RWPE1 (cell line): ENCODE measurements at regions not wholly inside any gene's neighbourhood (a gene's known extent, or its start where the extent isn't known, plus 50 kb on each side); places are given as distances from the start of the nearest gene placed in this dataset.

Experiments used
- CTCF ChIA-PET: fragments of 350-600 bp; sonication (Branson Sonifier 250); formaldehyde crosslinking; extraction: SDS; loops from one replicate; lab custom pipeline; 2021; lab: Yijun Ruan, JAX
- POLR2A ChIA-PET: fragments of 400-600 bp; formaldehyde crosslinking; extraction: SDS; loops from one replicate; lab custom pipeline; 2020; ENCODE audit warnings: antibody characterized with exemption; ENCODE audit not compliant: low non-redundant PET; lab: Yijun Ruan, JAX
- DNase-seq: peaks from one replicate; pipeline ENCODE4 v3.0.0; 2012; ENCODE audit warnings: low spot score
- H3K27ac ChIP-seq: fragments of 450-650 bp; 2 replicates; pipeline ENCODE4 v1.5.1; 2017
- TF ChIP-seq, protein P1 (sequence below): fragments of 450-650 bp; conservative IDR thresholded peaks from 2 replicates; pipeline ENCODE4 v1.5.1; 2017; ENCODE audit warnings: low read depth, mild to moderate bottlenecking

DNA sequence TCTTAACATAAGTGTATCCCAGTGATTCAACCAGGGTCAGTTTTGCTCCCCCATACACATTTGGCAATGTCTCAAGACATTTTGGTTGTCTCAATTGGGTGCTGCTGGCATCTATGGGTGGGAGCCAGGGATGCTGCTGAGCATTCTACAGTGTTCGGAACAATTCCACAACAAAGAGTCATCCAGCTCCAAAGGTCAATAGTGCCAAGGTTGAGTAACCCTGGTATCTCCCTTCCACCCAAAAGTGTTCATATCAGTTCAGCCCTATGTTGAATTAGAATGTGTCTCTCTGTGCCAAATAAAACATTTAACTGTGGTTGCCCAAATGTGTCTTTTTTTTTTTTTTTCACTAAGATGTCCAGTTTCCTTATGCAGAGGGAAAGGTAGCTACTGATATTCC is 129.4 kb upstream of the RAI2 start:
- CTCF ChIA-PET: no interaction called here
- POLR2A ChIA-PET: no interaction called here
- H3K27ac ChIP-seq: no peak overlapping the region
- DNase-seq: no peak
- TF ChIP-seq, protein P1, sequence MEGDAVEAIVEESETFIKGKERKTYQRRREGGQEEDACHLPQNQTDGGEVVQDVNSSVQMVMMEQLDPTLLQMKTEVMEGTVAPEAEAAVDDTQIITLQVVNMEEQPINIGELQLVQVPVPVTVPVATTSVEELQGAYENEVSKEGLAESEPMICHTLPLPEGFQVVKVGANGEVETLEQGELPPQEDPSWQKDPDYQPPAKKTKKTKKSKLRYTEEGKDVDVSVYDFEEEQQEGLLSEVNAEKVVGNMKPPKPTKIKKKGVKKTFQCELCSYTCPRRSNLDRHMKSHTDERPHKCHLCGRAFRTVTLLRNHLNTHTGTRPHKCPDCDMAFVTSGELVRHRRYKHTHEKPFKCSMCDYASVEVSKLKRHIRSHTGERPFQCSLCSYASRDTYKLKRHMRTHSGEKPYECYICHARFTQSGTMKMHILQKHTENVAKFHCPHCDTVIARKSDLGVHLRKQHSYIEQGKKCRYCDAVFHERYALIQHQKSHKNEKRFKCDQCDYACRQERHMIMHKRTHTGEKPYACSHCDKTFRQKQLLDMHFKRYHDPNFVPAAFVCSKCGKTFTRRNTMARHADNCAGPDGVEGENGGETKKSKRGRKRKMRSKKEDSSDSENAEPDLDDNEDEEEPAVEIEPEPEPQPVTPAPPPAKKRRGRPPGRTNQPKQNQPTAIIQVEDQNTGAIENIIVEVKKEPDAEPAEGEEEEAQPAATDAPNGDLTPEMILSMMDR: no peak

DNA sequence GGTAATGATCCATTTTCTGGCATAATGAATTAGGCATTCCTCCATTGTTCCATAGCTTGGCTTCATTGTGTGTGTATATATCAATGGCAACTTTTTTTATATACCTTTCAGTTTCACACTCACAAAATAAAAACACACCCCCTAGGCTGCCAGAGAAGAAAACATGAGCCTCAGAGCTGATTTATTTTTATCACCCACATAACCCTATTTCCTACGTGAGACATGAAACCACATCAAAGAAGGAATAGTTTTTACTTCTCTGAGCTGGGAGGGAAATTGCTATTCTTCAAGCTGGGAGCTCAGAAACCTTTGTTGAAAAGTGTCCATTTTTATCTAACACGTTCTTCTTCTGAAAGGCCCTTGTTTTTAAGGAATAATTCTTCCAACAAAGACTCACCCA is 126.7 kb upstream of the RAI2 start:
- POLR2A ChIA-PET: no interaction called here
- TF ChIP-seq, protein P1: no peak
- no peak overlapping the region for H3K27ac ChIP-seq
- no peak for DNase-seq
- CTCF ChIA-PET: no interaction called here

DNA sequence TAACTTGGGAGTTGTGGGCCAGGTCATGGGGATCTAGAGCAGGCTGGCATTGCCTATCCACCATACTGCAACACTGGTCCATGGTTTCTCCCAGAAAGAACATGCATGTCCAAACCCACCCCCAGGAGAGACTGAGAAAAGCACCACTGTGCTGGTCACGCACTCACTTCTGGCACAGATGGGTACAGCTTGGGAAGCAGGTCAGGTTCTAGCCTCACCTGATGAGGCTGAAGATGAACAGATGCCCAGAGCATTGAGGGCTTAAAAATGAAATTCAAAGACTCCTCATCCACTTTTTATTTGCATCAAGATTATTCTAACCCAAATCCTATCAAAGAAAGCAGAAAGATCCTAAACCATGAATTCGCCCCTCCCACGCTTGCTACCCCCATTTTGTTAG is 125.9 kb upstream of the RAI2 start:
- ChIA-PET CTCF (no interaction called here), POLR2A (no interaction called here)
- DNase-seq: no peak

DNA sequence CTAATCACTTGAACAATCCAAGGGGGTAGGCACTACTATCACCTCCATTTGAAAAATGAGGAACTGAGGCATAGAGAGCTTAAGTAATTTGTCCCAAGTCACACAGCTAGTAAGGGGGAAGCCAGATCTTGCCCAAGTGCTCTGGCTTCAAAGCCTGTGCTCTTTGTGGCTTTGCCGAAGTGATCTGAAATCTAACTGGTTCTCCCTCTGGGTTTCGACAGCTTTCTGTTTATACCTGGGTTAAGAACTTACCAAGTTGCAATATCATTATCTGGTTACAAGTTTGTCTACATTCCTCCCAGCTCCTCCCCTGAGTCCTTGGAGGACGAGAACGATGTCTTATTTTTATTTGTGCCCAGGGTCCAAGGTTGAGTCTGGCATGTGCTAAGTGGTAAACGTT is 125.3 kb upstream of the RAI2 start:
- CTCF ChIA-PET: no interaction called here
- POLR2A ChIA-PET: no interaction called here
- TF ChIP-seq, protein P1: no peak
- DNase-seq: no peak
- H3K27ac ChIP-seq: no peak overlapping the region

More for the DNA sequence above, 125.9 kb upstream of the RAI2 start:
- no peak overlapping the region for H3K27ac ChIP-seq
- TF ChIP-seq, protein P1: no peak

DNA sequence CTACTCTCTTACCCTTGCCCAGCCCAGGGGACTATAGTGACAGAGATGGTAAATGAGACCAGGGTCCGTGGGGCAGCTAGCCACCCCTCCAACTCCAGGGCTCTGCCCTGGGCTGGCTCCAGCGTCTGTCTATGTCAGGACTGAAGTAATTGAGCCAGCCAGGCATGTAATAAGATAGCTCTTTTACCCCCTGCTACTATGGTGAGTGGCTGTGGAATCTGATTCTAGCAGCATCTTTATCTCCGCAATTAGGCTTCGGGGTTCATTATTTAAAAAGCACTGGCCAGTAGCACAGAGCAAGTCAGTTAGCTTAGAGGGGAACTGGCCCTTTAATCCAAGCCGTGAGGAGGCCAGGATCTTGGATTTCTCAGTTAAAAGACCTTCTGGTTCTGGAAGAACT is 123.3 kb upstream of the RAI2 start:
- H3K27ac ChIP-seq: no peak overlapping the region
- CTCF ChIA-PET: no interaction called here
- DNase-seq: no peak
- TF ChIP-seq, protein P1: no peak
- POLR2A ChIA-PET: no interaction called here

DNA sequence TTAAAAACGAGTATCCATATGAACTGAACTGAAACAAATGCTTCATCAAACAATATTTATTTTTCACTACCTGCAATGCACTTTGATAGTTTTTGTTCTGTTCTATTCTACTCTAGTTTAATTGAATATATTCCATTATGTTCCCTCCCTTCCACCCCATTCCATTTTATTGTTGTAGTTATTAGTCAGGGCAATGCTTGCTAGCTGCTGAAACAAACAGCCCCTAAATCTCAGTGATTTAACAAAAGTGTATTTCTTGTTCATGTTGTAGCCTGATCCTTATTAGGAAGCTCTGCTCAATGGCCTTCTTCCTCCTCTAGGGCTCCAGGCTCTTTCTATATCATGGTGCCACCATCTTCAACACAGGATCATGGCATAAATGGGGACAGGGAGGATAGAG is 122.3 kb upstream of the RAI2 start:
- POLR2A ChIA-PET: no interaction called here
- DNase-seq: no peak
- TF ChIP-seq, protein P1: no peak
- H3K27ac ChIP-seq: no peak overlapping the region
- CTCF ChIA-PET: interaction anchor here (0.7 kb wide), 1 partner anchor 201 kb away, joined by 3 read pairs; no protein-coding TSS in a partner anchor

DNA sequence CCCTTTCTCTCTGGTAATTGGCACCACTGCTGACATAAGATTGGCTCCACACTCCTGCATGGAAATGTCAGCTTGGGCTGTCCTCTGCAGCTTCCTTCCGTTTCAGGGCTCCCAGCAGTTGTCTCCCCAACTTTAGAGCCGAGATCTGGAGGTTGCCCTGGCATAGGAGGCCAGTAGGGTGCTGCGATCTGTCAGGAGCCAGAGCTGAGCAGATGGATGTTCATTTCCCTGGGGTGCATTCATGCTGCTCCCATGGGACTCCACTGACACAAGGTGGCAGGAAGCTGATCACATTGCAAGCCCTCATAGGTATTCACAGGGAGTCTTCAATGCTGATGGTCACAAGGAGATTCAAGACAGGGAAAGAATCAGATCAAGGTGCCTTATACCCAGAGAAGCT is 116.6 kb upstream of the RAI2 start:
- H3K27ac ChIP-seq: no peak overlapping the region
- ChIA-PET CTCF (no interaction called here), POLR2A (no interaction called here)
- TF ChIP-seq, protein P1: no peak
- no peak for DNase-seq
